Effector memory CD8-positive, alpha-beta T cell (primary cell): ENCODE measurements at regions not wholly inside any gene's neighbourhood (a gene's known extent, or its start where the extent isn't known, plus 50 kb on each side); places are given as distances from the start of the nearest gene placed in this dataset.

Experiments
- ATAC-seq: fragments of 150-1000 bp; cut with Tn5 transposase; replicated peaks from 2 replicates; pipeline ENCODE4 v1.10.0; 2021; ENCODE audit warnings: mild to moderate bottlenecking, moderate library complexity
- DNase-seq, 3 experiments: peaks; one replicate each; pipeline ENCODE4 v3.0.0; 2021
- H3K27ac Mint-ChIP-seq, 2 donors: one replicate each; pipeline ENCODE4 v1.8.0; 2022; ENCODE audit warnings: mild to moderate bottlenecking in 2 of 2, mixed read lengths in 2 of 2, moderate library complexity in 2 of 2
- H3K27me3 Mint-ChIP-seq, 2 donors: one replicate each; pipeline ENCODE4 v1.8.0; 2022; ENCODE audit warnings: mixed read lengths in 2 of 2
- H3K36me3 Mint-ChIP-seq: one replicate; pipeline ENCODE4 v1.8.0; 2022; ENCODE audit warnings: mild to moderate bottlenecking, moderate library complexity, mixed read lengths; ENCODE audit not compliant: insufficient read depth
- H3K4me1 Mint-ChIP-seq, 2 donors: one replicate each; pipeline ENCODE4 v1.8.0; 2022; ENCODE audit warnings: low read depth in 2 of 2, mixed read lengths in 2 of 2
- H3K4me3 Mint-ChIP-seq, 2 donors: one replicate each; pipeline ENCODE4 v1.8.0; 2022; ENCODE audit warnings: mild to moderate bottlenecking in 2 of 2, mixed read lengths in 2 of 2, moderate library complexity in 2 of 2
- H3K9me3 Mint-ChIP-seq, 2 donors: one replicate each; pipeline ENCODE4 v1.8.0; 2022; ENCODE audit warnings: mixed read lengths in 2 of 2

GRCh38 chr7:24404315-24404714 is 120.3 kb downstream of the NPY start:
- H3K4me3 Mint-ChIP-seq, result no peak overlapping the region
- ATAC-seq, result no peak
- peaks cover 0 to 5% of the 10 kb centered on the region in 2 donors for H3K27me3 Mint-ChIP-seq

DNA sequence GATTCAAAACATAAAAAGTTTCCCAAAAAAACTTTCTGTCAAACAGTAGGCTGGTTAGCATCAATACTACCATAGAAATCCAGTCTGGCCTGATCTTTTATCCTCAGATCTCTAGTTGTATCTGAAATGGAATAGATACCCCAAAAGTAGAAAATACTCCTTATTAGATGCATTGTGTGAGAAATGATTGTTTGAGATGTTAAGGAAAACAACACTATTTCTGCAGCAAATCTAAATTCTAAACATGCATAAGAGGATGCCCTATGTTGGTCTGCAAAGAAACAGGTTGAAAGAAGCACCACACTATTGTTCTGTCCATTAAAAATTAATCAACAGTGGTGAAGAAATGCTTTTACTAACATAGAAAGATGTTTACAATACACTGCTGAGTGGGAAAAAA is 121.0 kb downstream of the NPY start:
- Mint-ChIP-seq H3K27ac (no peak overlapping the region), H3K4me1 (peaks cover 9 to 11% of the 10 kb centered on the region in 2 donors), H3K9me3 (no peaks in the 10 kb centered on the region), H3K27me3 (peaks cover 0 to 10% of the 10 kb centered on the region in 2 donors), H3K36me3 (no peaks in the 10 kb centered on the region), H3K4me3 (no peak overlapping the region)
- no peak for DNase-seq
- no peak for ATAC-seq

More at GRCh38 chr7:24404315-24404714, 120.3 kb downstream of the NPY start:
- no peak overlapping the region for H3K27ac Mint-ChIP-seq
- no peaks in the 10 kb centered on the region for H3K9me3 Mint-ChIP-seq
- H3K36me3 Mint-ChIP-seq, result no peaks in the 10 kb centered on the region
- no peak for DNase-seq
- H3K4me1 Mint-ChIP-seq, result peaks cover 9 to 11% of the 10 kb centered on the region in 2 donors

GRCh38 chr7:24406053-24406788 is 122.2 kb downstream of the NPY start:
- H3K36me3 Mint-ChIP-seq, result no peaks in the 10 kb centered on the region
- H3K4me3 Mint-ChIP-seq, result peak overlapping the region in 1 of 2 donors; percentile 36
- H3K9me3 Mint-ChIP-seq, result no peaks in the 10 kb centered on the region
- H3K27ac Mint-ChIP-seq, result peak overlapping the region in 1 of 2 donors; percentile 93
- DNase-seq, result peak in 2 of 3 experiments; percentile 4 to 8
- peaks cover 9 to 11% of the 10 kb centered on the region in 2 donors for H3K4me1 Mint-ChIP-seq
- ATAC-seq, result peak; percentile 93
- peaks cover 0 to 10% of the 10 kb centered on the region in 2 donors for H3K27me3 Mint-ChIP-seq

DNA sequence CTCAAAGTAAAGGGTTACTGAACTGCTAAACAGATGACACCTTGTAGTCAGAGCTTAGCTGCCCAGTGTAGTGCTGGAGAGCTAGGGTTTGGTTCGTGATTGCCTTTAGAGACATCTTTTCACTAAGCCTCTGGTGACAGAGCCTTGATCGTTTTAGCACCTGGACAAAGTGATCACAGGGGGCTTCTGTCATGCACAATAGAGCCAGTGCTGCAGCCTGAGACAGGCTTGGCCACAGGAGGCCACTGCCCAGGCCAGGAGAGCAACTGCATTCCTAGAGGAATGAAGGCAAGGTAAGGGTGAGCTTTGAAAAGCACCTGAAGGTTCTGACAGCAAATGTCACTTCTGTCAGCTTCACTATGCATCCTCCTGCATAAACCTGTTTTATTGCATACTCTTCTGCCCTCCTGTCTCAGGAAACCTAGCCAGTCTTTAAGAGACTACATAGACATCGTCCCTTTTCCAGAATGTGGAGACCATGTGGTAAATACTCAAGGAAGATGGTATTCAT is 122.9 kb downstream of the NPY start:
- H3K4me1 Mint-ChIP-seq, result peaks cover 8 to 9% of the 10 kb centered on the region in 2 donors
- no peak for ATAC-seq
- no peak overlapping the region for H3K27ac Mint-ChIP-seq
- no peak for DNase-seq
- H3K4me3 Mint-ChIP-seq, result no peak overlapping the region
- no peaks in the 10 kb centered on the region for H3K36me3 Mint-ChIP-seq
- H3K27me3 Mint-ChIP-seq, result peaks cover 0 to 10% of the 10 kb centered on the region in 2 donors
- no peaks in the 10 kb centered on the region for H3K9me3 Mint-ChIP-seq

DNA sequence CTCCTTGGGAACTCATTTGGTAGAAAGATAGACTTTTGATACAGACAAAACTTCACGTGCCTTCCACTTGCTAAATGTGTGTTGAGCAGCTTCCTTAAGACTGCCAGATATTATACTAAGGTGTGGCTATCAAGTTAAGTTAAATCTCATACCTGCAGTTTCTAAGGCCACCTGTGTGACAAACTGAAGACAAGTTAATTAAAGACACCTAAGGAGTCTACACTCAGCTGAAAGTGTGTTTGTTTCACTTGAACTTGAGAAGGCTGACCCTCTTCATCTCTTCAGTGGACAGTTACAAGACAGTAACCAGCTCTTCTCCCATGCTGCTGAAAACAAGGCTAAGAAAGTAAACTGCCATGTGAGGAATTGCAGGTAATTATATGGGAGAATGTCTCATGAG is 124.0 kb downstream of the NPY start:
- Mint-ChIP-seq H3K27ac (no peak overlapping the region), H3K4me3 (no peak overlapping the region), H3K36me3 (no peaks in the 10 kb centered on the region), H3K27me3 (peaks cover 0 to 10% of the 10 kb centered on the region in 2 donors), H3K9me3 (no peaks in the 10 kb centered on the region), H3K4me1 (peaks cover 6 to 7% of the 10 kb centered on the region in 2 donors)
- DNase-seq, result no peak
- ATAC-seq, result no peak

- peaks cover under 1 to 13% of the 10 kb centered on the region in 2 donors for H3K27me3 Mint-ChIP-seq
Measured at GRCh38 chr7:24408798-24409430, 124.9 kb downstream of the NPY start.

GRCh38 chr7:24409431-24410024 is 125.5 kb downstream of the NPY start:
- H3K4me3 Mint-ChIP-seq, result no peak overlapping the region
- ATAC-seq, result no peak
- H3K27me3 Mint-ChIP-seq, result peaks cover 7 to 19% of the 10 kb centered on the region in 2 donors
- H3K36me3 Mint-ChIP-seq, result no peaks in the 10 kb centered on the region
- no peak overlapping the region for H3K27ac Mint-ChIP-seq
- no peaks in the 10 kb centered on the region for H3K9me3 Mint-ChIP-seq
- no peak for DNase-seq
- H3K4me1 Mint-ChIP-seq, result peaks cover 6 to 7% of the 10 kb centered on the region in 2 donors

More at GRCh38 chr7:24408798-24409430, 124.9 kb downstream of the NPY start:
- ATAC-seq (no peak), DNase-seq (no peak)
- H3K9me3 Mint-ChIP-seq, result no peaks in the 10 kb centered on the region
- no peak overlapping the region for H3K4me3 Mint-ChIP-seq
- H3K4me1 Mint-ChIP-seq, result peaks cover 6 to 7% of the 10 kb centered on the region in 2 donors
- no peak overlapping the region for H3K27ac Mint-ChIP-seq
- no peaks in the 10 kb centered on the region for H3K36me3 Mint-ChIP-seq

DNA sequence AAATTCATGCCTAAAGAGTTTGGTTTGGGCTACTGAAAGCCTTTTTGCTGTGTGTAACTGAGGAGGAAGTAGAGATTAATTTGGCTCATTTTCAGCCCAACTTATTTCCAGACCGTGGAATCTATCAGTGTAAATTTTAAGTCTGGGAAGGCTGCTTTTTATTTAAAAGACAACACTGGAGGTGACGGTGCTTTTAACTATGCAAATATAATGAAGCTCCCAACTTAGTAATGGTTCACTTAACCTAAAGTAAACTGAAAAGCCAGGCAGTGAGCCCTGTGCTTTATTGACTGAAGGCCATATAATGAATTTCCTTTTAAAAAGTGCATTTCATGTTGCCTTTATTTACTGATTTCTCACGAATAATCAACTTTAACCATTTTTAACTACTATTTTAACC is 127.2 kb downstream of the NPY start:
- DNase-seq (no peak), ATAC-seq (no peak)
- Mint-ChIP-seq H3K27me3 (peaks cover 11 to 22% of the 10 kb centered on the region in 2 donors), H3K36me3 (no peaks in the 10 kb centered on the region), H3K4me3 (no peak overlapping the region), H3K4me1 (peaks cover 1 to 3% of the 10 kb centered on the region in 2 donors), H3K27ac (no peak overlapping the region), H3K9me3 (no peaks in the 10 kb centered on the region)

DNA sequence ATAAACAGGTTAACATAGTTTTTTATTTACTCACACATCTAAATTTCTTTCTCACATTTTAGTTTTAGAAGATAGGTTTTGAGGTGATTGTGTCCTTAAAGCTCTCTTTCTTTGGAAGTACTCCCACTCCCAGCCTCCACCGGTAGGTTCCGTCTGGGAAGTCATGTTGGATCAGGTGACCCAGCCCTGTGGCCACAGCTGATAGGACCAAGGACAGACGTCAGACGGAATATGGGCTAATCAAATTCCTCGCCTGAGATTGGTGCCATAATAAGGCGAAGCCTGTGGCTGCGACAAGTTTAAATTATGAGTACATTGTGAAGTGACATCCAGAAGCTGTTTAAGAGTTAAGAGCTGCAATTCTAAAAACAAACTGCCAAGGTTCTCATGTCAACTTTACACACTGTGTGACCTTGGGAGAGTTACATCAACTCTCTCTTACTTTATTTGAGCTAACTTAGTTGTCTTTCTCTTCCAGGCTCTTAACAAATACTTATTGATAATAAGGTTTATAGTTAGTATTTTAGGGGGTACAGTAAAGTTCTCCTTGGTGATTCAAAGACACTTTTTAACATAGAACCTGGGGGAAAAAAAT is 133.6 kb downstream of the NPY start:
- Mint-ChIP-seq H3K27ac (no peak overlapping the region), H3K9me3 (no peaks in the 10 kb centered on the region), H3K27me3 (peaks cover 11 to 12% of the 10 kb centered on the region in 2 donors), H3K36me3 (no peaks in the 10 kb centered on the region), H3K4me3 (no peak overlapping the region), H3K4me1 (no peaks in the 10 kb centered on the region)
- ATAC-seq (no peak), DNase-seq (no peak)

DNA sequence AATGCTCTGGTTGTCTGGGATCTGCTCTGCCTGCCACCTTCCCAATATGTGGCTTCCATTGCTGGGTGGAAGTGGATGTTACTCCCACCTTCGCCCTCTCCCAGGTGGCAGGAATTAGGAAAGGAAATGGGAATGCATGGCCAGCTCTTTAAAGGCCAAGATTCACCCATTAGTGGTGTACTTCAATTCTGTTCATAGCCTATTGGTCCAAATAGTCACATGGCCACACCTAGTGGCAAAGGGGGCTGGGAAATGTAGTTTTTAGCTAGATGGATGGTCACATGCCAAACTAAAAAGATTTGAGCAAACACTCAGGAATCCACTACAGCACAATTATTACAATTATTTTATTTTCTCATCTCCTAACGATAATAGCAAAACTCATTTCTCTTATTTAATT is 135.1 kb downstream of the NPY start:
- peaks cover 7 to 9% of the 10 kb centered on the region in 2 donors for H3K27me3 Mint-ChIP-seq
- no peak for DNase-seq
- H3K36me3 Mint-ChIP-seq, result no peaks in the 10 kb centered on the region
- H3K9me3 Mint-ChIP-seq, result no peaks in the 10 kb centered on the region
- no peak for ATAC-seq
- no peaks in the 10 kb centered on the region for H3K4me1 Mint-ChIP-seq
- H3K27ac Mint-ChIP-seq, result no peak overlapping the region
- H3K4me3 Mint-ChIP-seq, result no peak overlapping the region

DNA sequence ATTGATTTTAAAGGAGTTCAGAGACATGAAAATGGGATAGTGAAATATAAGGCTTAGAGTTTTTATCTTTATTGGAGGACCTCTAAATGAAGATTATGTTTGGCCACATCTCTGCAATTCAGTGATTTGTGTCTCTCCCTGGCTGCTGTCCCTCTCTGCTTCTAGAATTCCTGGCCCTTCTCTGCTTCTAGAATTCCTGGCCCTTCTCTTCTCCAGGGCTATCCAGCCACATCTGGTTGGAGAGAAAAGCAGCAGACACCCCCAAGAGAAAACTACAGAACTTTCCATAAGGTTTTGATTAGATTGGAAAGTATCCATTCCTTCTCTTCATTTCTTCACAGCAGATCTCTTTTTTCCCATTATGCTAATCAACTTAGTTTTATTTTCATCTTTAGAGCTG is 135.5 kb downstream of the NPY start:
- no peak overlapping the region for H3K4me3 Mint-ChIP-seq
- ATAC-seq, result no peak
- H3K36me3 Mint-ChIP-seq, result no peaks in the 10 kb centered on the region
- peaks cover 3 to 5% of the 10 kb centered on the region in 2 donors for H3K27me3 Mint-ChIP-seq
- H3K27ac Mint-ChIP-seq, result no peak overlapping the region
- DNase-seq, result no peak
- no peaks in the 10 kb centered on the region for H3K9me3 Mint-ChIP-seq
- H3K4me1 Mint-ChIP-seq, result no peaks in the 10 kb centered on the region

- H3K36me3 Mint-ChIP-seq, result no peaks in the 10 kb centered on the region
- H3K4me1 Mint-ChIP-seq, result no peaks in the 10 kb centered on the region
- DNase-seq (no peak), ATAC-seq (no peak)
- H3K27ac Mint-ChIP-seq, result no peak overlapping the region
- no peaks in the 10 kb centered on the region for H3K27me3 Mint-ChIP-seq
- no peaks in the 10 kb centered on the region for H3K9me3 Mint-ChIP-seq
- H3K4me3 Mint-ChIP-seq, result no peak overlapping the region
Measured at GRCh38 chr7:24422441-24423010, 138.5 kb downstream of the NPY start.

GRCh38 chr7:24425664-24426063 is 141.7 kb downstream of the NPY start:
- Mint-ChIP-seq H3K4me1 (no peaks in the 10 kb centered on the region), H3K27me3 (peaks cover 0 to 7% of the 10 kb centered on the region in 2 donors)

More at GRCh38 chr7:24425664-24426063, 141.7 kb downstream of the NPY start:
- no peaks in the 10 kb centered on the region for H3K9me3 Mint-ChIP-seq
- ATAC-seq (no peak), DNase-seq (no peak)
- H3K27ac Mint-ChIP-seq, result no peak overlapping the region
- H3K36me3 Mint-ChIP-seq, result no peaks in the 10 kb centered on the region
- H3K4me3 Mint-ChIP-seq, result no peak overlapping the region
